NCI-H446 (cell line): ENCODE measurements at regions not wholly inside any gene's neighbourhood (a gene's known extent, or its start where the extent isn't known, plus 50 kb on each side); places are given as distances from the start of the nearest gene placed in this dataset.
"Not testable (repeated sequence)": the region's sequence is repeated elsewhere in the genome, so short reads cannot be mapped to it uniquely, and the experiment has no call there.

Source experiments
- DNase-seq, 2 experiments: peaks; one replicate each; lab custom pipeline; 2025; lab: John Stamatoyannopoulos, UW

GRCh38 chr1:199220031-199220430, 581.2 kb downstream of the PTPRC start:
- DNase-seq, result no peak

DNA sequence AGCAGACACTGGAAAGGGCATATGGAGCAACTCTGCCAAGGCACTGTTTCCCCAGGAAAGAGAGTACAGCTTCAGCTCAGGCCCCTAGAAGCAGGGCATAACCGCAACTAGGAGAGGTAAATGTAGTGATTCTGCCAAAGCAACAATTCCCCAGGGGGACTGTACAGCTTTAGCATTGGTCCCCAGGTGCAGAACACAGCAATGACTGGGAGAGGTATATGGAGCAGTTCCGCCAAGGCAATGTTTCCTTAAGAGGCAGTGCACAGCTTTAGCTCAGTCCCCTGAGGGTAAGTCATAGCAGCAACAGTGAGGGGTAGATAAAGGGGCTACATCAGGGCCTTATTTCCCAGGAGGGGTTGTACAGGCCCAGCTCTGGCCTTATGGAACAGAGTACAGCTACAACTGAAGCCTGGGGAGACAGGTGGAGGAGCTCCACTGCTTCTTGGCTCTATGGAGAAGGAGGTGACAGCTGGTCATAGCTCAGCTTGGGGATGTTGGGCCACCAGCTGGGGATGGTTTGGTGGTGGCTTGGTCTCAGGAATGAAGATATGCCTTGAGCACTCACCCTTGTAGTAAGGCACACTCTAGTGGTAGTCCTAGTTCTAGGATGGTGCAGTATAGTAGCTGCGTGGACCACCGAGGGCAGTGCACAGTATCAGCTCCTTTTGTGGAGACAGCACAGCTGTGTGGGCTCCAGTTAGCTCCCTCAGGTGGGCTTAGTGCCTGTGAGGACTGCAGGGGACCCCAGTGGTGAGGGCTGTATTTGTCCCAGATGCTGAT, 582.7 kb downstream of the PTPRC start:
- DNase-seq, result no peak

- DNase-seq, result no peak
Measured at GRCh38 chr1:199223936-199224335, 585.1 kb downstream of the PTPRC start.

DNA sequence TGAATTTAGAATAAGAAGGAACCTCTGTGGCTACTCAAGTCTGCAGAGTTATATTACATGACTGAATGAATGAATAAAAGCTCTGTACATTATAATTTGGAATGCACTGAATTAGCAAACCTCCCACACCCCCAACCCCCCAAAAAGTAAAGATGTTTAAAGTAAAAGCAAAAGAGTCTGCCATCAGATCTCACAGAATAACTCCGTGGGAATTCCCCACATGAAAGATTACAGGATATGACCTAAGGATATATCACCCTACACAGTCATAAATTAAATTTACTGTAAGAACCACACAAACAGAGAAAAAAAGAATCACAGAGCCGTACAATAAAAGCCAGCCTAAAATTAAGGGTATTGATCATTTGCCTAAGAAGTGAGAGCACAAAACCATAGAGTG, 587.3 kb downstream of the PTPRC start:
- no peak for DNase-seq

GRCh38 chr1:199242147-199242546, 603.3 kb downstream of the PTPRC start:
- no peak for DNase-seq

DNA sequence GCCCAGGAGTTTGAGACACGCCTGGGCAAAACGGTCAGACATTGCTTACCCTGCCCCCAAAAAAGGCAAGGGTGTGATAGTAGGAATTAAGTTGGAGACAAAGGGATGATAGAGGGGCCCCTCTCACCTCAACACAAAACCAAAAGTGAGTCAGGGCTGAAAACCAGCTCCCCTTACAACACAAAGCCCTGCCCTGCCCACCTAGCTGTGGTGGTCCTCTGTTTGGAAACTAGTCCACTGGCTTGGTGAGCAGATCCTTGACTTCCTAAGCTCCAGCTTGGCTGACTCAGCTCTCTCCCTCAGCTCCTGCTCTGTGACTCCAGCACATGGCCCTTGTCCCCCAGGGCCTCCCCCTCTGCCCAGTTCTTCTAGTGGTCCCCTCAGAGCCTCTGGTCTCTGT, 603.8 kb downstream of the PTPRC start:
- DNase-seq, result no peak

GRCh38 chr1:199243423-199244061, 604.7 kb downstream of the PTPRC start:
- peak; percentile 12 to 75 for DNase-seq

DNA sequence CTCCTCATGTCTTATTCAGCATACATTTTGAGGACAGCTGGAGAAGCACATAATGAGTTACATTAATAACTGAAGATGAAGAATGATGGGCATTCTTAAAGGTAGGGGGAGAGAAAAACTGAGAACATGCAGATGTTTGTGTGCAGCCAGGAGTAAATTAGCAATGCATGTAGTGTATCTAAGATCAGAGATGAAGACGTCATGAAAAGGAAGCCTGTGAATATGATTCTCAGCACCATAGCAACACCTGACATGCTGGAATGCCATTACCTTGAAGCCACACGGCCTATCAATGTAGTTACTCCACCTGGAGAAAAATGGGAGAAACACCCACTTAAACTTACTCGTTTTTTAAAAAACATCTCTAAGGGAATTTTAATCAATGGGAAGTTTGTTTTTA, 607.1 kb downstream of the PTPRC start:
- no peak for DNase-seq

GRCh38 chr1:199246716-199247115, 607.9 kb downstream of the PTPRC start:
- DNase-seq, result no peak

DNA sequence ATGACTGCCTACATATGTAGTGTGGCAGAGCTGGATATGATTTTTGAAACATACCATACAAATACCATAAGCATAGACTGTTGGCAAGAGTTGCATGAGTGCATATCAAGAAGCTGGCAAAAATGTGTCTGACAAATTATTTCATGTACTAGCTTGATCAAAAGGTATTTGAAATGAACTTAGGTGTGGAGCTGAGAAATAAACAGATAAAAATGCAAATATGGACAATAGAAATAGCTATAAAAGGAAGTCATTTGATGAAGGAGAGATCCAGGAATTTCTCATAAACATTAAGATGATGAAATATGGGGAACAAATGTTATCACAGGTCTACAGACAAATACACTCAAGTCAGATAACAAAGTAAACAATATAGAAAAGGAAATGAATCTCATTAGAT, 609.1 kb downstream of the PTPRC start:
- DNase-seq, result no peak

DNA sequence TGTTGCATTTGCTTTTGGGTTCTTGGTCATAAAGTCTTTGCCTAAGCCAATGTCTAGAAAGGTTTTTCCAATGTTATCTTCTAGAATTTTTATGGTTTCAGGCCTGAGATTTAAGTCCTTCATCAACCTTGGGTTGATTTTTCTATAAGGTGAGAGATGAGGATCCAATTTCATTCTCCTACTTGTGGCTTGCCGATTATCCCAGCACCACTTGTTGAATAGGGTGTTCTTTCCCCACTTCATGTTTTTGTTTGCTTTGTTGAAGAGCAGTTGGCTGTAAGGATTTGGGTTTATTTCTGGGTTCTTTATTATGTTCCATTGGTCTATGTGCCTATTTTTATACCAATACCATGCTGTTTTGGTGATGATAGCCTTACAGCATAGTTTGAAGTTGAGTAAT, 615.2 kb downstream of the PTPRC start:
- DNase-seq, result not testable (repeated sequence)

DNA sequence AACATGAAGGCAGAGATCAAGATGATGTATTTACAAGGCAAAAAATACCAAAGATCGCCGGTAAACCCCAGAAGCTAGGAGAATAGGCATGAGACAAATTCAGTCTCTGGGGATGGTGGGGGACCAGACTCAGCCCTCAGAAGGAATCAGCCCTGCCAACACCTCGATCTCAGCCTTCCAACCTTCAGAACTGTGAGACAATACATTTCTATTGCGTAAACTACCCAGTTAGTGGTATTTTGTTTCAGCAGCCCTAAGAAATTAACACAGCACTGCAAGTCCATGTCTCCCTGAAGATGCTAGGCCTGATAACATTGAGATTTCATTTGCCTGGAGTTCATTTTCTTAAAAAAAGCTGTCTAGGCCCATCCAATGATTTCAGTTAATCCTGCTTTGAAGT, 622.5 kb downstream of the PTPRC start:
- DNase-seq, result no peak

DNA sequence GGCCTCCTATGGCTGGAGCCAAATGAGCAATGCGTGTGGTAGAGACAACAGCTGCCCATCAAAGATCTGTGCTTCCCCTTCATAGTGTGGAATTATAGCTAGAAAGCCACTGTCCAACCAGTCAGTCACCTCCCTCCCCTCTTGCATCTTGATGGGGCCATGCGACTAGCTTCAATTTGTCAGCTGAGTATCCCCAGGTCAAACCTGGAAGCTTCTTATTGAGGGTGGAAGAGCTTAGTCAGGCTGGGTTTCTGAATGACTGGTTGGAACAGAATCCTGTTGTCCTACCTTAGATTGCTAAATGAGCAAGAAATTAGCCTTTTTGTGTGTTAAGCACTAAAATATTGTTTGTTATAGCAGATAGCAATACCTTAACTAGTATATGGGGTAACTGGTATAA, 625.4 kb downstream of the PTPRC start:
- DNase-seq, result no peak

- DNase-seq, result no peak
Measured at GRCh38 chr1:199264911-199265310, 626.1 kb downstream of the PTPRC start.

DNA sequence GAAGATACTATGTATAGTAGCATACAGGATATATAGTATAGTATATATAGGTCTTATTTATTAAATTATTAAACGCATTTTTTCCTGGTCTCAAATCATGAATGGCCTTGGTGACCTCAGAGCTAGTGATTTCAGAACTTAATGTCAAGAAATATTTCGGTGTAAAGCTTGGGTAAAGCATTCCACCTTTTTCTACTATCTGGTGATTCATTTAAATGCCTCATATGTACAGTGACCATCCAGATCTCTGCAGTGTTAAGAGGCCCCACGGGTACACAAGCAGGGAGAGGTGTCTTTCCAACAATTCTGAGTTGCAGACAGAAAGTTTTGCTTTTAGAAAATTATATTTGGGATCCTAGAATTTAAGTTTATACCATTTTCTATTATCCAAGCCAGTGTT, 626.5 kb downstream of the PTPRC start:
- no peak for DNase-seq

DNA sequence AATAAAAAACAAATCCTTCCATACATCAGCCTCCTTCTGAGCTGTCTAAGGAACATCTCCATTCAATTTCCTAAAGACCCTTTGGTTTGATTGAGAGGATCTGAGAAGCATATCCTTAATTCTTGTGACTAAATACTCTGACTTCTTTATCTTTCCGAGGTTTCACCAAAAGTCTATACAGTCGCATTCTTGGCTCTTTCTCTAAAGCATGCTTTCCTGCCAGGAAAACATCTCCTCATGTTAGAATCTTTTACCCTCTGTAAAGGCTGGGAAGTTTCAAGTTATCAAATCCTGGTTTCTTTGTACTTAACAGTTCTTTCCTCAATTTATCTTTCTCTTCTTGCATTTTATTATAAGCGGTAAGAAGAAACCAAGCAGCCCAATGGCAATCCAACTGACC, 630.4 kb downstream of the PTPRC start:
- DNase-seq, result no peak

DNA sequence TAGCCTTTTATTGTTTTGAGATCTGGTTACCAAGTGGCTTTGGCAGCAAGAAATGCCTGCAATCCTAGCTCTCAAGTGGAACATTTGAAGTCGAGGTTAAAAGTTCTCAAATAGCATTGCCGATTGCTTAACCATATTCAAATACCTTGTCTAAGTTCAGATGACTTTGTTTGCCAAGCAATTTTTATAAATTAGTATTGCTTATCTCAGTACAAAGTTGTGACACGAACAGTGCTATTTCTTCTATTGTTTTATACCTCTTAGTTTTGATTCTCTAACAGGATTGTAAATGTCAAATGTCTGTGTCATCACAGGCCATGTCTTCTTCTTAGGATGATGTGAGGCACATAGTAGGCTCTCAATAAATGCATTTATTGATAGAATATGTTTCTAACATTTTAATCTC, 633.3 kb downstream of the PTPRC start:
- DNase-seq, result no peak

- DNase-seq, result peak in 1 of 2 experiments; percentile 79
Measured at GRCh38 chr1:199272628-199273086, 633.8 kb downstream of the PTPRC start.

DNA sequence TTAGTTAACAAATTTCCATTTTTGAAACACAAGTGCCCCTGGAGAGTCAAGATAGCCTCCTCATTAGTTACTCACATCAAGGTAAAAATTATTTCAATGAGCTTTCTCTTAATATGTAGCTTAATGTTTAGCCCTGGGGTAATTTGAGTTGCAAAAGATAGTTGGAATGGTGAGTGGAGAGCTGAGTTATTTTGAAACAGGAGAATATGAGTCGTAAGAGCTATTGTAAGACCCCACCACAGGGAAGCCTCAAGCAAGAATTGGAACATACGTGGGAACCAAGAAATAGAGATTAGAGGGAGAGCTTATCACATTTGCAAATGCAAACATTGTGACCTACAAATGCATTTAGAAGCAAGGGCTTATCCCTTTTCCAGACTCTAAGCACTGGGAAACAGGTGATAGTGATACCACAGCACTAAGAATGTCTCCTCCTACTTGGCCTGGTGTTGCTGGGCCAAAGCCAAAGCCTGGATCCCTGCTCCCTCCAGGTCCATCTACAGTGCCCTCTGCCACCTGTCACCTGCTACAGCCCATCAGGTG, 635.1 kb downstream of the PTPRC start:
- peak in 1 of 2 experiments; percentile 13 for DNase-seq

GRCh38 chr1:199279067-199279466, 640.2 kb downstream of the PTPRC start:
- DNase-seq, result no peak

GRCh38 chr1:199279872-199280645, 641.2 kb downstream of the PTPRC start:
- no peak for DNase-seq

- DNase-seq, result no peak
Measured at GRCh38 chr1:199282751-199283305, 644.0 kb downstream of the PTPRC start.
